GM19455 (cell line): ENCODE measurements at regions not wholly inside any gene's neighbourhood (a gene's known extent, or its start where the extent isn't known, plus 50 kb on each side); places are given as distances from the start of the nearest gene placed in this dataset.

ENCODE experiments used
- ATAC-seq: cut with Tn5 transposase; IDR thresholded peaks from one replicate; pipeline ENCODE4 v1.9.1; 2021; ENCODE audit not compliant: unreplicated experiment

DNA sequence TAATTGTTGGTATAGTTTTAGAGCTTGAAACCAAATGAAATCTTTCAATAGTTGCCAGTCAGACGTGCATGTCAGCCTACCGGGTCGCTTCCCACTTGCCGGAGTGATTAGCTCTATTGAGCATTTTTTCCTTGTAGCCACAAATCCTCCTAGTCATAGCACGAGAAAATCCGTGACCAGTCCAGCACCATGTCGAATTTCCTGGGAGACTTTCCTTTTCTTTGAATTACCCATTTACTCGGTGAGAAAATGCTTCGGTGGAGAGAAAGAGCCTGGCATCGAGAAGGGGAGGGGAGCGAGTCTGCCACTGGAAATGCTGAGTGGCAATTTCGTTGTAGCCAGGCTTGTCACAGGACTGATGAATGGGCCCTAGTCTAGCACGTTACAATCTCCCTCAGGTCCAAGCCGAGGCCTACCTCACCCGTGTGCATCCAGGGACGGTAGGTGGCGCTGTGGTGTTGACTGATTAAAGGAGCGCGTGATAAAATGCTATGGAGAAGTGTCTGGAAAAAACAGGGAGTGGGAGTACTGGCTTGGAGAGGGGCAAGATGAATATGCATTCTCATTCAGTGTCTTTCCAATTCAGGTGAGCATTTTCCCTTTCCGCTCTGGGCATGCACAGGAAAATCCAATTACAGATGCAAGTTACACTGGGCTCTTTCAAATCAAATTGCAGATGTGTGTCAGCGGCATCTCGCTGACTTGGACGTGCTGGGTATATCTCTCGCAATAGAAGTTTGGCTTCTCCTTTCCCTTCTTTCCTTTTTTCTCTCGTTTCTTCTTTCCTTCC is 238.8 kb downstream of the EDEM1 start:
- ATAC-seq: peak; percentile 47

DNA sequence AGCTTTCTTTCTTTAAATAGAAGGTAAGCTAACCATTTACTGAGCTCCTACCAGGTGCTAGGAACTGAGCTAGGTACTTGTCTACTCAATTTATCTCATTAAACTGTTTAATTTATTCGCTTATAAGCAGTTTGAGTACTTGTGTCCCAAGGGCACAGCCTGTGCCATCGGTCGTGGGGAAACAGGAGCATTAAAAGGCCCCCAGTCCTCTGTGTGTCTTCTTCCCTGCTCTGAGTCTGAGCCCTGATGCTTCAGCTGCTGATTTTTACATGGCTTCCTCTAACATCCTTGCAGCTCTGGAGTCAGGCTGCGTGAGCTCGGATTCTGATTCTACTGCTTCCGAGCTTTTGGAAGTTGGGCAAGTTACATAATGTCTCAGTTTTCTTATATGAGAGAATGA is 239.5 kb downstream of the EDEM1 start:
- no peak for ATAC-seq

DNA sequence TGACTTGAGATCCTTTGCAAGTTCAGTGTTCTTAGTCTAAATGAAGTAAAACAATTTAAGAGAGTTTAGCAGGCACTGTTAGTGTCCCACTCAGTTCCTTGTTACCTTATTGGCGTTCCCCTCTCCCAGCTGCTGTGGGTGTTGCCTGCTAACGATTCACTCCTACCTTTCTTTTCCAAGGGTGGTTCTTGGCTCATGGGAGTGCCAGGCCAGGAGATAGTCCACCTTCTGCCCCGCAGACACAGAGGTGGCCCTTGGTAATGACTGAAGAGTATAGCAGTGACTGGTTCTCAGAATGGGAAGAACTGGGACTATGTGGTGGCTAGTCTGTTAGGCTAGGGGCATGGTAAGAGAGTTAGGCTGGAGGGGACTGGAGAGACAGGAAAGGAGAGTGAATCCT is 240.4 kb downstream of the EDEM1 start:
- no peak for ATAC-seq

DNA sequence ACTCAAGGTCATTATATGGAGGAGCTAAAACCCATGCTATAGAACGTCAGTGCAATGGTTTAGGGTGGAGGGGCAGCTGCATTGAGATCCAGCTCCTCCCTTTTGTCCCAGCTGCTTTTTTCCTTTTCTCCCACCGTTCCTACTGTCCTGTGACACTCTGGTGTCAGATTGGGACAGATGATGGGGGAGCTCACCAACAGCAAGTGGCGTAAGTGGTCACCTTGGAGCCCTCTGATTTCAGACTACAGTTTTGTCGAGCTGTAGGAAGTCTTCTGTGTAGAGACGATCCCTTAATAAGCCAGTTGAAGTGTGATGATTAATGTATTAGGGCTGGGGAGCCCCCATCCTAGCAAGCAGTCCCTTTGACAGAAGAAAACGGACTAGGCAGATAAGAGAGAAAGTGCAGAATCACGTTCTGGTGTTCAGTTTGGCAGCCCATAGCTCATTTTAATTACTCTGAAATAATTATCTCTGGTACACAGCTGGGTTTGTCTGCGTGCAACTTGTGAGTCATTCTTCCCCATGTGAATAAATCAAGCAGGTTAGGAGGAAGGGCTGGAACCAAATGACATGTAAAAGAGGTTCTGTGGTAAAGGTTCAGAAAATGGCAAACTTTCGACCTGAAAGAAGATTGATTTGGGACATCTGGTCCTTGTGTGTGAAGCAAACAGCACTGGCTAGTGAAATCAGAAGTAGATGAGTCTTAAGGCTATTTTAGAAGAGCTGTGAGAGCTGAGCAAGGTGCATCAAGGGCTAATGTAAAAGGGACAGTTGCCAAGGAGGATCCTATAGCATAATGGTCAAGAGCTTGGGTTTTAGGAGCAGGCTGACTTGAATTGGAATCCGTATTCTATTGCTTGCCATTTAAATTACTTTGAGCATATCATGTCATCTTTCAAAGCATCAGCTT is 241.4 kb downstream of the EDEM1 start:
- peak; percentile 69 for ATAC-seq

DNA sequence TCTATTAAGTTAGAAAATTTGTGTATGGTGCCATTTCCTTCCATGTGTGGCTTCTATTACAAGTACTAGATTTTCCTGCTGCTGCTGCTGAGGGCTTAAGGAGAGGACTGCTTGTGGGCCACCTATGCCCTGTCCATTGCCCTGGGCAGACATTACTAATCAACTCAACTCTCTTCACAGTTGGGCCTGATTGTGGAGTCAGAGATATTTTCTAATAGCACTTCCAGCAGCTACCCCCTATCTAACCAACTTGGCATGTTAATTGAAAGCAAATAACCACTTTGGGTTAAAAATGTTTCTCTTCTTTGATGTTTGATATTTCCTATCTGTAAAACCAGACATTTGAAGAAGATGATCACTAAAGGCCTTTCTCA is 242.0 kb downstream of the EDEM1 start:
- no peak for ATAC-seq

DNA sequence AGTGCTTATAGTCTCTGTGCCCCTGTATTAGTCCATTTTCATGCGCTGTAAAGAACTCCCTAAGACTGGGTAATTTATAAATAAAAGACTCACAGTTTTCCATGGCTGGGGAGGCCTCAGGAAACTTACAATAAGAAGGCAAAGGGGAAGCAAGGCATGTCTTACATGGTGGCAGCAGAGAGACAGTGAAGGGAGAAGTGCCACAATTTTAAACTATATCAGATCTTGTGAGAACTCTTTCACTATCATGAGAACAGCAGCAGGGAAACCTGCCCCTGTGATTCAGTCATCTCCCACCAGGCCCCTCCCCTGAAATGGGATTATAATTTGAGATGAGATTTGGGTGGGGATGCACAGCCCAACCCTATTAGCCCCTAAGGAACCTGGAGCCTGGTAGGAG is 243.2 kb downstream of the EDEM1 start:
- no peak for ATAC-seq

DNA sequence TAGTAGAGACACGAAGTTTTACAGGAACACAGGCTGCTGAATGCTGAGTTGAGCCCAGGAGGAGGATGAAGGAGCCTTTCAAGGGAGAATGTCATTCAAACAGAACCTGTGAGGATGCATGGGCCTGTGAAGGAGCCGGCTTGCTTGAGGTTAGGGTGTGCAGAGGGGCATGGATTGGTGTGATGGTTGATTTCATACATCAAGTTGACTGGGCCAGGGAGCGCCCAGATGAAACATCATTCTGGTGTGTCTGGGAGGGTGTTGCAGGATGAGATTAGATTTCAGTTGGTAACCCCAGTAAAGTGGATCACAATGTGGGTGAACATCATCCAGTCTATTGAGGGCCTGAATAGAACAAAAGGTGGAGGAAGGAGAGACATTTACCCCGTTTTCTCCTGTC is 243.6 kb downstream of the EDEM1 start:
- ATAC-seq: no peak

DNA sequence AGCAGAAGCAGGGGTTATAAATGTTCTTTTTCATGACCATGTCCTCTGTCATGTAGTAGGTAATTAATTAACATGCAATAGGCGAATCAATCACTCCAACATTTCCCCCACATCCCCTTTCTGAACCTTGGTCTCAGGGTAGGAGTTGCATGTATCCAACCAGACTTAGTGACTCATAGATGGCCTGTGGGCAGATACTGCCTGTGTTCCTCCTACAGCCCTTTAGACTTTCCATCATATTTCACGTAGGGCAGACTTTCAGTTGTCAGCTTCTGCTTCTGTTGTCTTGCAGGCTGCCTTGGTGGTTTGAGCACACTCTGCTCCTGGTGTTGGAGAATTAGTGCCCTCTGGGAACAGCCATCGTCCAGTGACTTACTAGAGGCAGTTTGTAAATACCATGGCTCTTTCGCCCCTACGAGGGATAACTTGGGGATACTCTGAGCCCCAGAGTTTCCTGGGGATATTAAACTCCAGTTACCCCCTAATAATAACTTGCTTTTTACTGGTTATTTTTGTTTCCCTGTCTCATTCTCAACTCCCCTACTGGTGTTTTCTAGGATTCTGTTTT is 244.4 kb downstream of the EDEM1 start:
- ATAC-seq: no peak

DNA sequence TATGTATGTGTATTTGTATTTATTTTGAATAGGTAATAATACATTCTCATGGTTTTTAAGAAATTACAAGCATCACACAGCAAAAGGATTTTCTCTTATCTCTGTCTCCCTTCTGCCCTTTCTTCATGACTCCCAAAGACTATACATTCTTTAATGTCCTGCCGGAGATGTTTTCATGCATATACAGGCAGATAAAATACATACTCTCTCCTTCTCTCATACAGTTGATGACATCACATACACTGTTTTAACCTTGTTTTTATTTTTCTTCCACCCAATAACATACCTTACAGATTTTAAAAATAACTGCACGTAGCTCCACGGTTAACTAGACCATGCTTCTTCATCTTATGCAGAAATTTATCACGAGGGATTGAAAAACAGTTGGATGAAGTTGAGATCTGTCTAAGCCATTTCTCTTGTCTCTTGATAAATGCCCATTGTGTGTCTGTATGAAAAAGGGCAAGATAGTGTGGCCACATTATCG is 249.8 kb downstream of the EDEM1 start:
- ATAC-seq: no peak

DNA sequence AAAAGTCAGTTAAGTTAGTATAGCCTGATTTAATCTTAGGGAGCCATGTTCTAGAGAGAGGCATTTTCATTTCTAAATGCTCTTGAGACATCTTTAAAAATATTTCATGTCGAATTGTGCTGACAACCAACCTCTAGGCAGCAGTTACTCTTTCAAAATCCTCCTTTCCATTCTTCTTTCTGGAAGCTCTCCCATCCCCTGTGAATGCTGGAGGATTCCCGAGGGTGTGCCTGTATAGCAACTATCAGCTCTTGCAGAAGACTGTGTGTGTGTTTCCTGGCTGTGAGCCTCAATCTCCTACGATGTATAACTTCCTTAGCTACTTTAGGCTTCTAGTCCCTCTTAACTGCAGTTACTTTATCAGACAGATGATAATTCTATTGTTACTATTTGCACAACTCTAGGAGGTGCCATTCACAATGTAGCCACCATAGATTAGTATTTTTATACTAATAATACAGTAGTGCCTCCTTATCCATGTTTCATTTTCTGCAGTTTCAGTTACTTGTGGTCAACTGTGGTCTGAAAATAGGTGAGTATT is 250.3 kb downstream of the EDEM1 start:
- no peak for ATAC-seq

DNA sequence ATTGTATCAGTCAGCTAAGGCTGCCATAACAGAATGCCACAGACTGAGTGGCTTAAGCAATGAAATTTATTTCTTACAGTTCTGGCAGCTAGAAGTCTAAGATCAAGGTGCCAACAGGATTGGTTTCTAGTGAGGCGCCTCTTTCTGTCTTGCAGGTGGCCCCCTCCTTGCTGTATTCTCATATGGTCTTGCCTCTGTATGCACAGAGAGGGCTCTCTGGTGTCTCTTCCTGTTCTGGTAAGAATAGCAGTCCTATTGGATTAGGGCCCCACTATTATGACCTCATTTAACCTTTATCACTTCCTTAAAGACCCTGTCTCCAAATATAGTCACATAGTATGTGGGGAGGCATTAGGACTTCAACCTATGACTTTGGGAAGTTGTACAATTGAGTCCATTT is 253.9 kb downstream of the EDEM1 start:
- no peak for ATAC-seq

DNA sequence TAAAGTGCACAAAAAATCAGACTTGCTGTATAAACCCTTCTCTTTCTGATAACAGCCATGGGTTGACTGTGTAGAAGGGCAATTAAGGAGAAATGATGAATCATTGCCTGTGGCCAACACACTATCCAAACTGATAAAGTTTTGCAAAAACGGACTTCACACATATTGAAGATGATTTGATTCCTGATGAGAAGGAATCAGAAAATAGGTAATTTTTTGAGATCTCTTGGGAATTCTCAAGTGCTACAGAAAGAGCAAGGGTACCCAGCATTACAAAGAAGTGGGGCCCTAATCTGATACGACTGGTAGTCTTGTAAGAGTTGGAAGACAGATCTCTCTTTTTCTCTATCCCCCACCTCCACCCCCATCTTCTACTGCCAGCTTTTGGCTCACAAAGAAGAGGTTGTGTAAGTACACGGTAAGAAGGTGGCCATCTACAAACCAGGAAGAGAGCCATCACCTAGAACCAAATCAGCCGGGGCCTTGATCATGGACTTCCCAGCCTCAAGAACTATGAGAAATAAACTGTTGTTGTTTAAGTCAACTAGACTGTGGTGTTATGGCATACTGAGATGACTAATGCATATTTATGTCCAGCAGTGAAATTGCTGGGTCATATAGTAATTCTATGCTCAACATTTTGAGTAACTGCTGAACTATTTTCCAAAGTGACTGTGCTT is 254.7 kb downstream of the EDEM1 start:
- ATAC-seq: no peak

DNA sequence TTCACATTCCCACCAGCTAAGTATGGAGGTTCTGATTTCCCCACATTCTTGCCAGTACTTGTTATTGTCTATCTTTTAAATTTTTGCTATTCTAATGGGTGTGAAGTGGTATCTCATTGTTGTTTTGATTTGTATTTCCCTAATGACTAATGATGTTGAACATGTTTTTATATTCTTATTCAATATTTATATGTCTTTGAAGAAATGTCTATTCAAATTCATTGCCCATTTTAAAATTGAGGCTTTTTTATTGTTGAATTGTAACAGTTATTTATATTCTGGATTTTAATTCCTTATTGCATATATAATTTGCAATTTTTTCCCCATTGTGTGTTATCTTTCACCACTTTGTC is 255.3 kb downstream of the EDEM1 start:
- no peak for ATAC-seq

DNA sequence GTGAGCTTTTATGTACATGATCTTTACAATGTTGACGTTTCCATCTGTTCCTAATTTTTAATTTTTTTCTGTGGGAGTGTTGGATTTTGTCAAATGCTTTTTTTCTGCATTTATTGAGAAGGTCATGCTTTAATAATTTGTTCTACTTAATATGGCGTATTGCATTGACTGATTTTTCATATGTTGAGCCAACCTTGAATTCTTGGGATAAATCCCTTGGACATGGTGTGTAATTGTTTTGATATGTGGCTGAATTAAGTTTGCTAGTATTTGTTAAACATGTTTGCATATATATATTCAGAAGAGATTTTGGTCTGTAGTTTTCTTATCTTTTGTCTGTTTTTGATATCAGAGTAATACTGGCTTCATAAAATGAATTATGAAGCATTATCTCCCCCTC is 256.7 kb downstream of the EDEM1 start:
- no peak for ATAC-seq

DNA sequence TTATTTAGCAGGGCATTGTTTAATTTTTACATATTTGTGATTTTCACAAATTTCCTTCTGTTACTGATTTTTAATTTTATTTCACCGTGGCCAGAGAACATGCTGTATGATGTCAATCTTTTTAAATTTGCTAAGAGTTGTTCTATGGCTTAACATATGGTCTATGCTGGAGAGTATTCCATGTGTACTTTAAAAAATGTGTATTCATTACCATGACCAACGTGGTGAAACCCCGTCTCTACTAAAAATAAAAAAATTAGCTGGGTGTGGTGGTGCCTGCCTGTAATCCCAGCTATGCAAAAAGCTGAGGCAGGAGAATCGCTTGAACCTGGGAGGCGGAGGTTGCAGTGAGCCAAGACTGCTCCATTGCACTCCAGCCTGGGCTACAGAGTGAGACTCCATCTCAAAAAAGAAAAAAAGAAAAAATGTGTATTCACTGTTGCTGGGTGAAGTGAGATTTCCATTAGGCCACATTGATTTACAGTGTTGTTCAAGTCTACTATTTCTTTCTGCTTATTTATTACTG is 258.2 kb downstream of the EDEM1 start:
- no peak for ATAC-seq

DNA sequence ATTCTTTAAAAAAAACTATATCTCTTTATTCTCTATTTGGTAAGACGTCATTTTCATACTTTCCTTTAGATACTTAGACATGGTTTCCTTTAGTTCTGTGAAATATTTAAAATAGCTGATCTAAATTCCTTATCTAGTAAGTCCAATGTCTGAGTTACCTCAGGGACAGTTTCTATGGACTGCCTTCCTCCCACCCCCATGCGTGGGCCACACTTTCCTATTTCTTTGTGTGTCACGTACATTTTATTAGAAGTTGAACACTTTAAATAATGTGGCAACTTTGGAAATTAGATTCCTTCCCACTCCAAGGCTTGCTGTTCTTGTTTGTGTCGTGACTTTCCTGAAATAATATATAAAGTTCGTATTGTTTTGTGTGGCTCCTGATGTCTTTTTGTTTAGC is 260.7 kb downstream of the EDEM1 start:
- no peak for ATAC-seq

DNA sequence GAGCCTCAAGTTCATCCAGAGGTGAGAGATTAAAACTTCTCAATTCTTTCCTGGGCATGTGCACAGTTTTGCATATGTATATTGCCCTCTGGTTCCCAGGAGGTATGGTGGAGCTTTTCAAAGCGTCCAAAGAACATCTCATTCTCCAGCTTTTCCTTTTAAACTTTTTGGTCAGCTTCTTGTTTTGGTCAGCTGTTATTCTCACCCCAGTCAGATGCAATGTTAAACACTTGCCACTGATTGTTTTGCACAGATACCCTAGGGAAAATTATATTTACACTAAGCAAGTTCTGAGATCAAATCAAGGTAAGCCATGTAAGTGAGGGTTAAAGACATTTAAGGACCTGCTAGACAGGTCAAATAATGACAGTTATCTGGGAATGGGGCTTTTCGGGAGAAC is 261.3 kb downstream of the EDEM1 start:
- ATAC-seq: no peak

DNA sequence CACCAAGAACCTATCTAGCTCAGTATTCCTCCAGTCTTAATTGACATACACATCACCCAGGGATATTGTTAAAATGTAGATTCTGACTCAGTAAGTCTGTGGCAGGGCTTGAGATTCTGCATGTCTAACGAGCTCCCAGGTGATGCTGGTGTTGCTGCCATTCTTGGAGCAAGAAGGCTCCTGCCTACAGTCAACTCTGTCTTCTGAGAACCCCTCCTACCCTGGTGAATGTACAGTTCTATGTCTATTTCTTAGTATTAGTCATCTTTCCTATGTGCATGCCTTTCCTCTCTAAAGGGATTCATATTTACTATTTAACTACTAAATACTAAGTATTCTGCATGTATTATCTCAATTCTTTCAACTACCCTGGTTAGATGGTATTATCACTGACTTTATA is 268.7 kb downstream of the EDEM1 start:
- ATAC-seq: no peak

DNA sequence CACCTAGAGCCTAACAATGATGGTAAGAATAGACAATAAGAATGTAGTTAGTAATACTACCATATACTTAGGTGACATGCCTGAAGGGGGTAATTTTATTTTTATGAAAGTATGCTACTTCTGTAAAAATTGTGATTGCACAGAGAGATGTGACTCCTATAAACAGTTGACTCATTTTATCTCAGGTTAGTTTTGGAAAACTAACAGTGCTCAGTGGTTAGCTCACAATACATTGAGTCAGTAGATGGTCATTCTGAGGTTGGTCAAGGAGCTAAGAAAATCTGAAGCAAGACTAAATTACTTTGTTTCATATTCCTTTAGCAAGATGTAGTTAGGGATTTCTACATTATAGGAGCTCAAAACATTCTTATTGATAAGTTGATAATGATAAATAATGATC is 271.0 kb downstream of the EDEM1 start:
- ATAC-seq: no peak

DNA sequence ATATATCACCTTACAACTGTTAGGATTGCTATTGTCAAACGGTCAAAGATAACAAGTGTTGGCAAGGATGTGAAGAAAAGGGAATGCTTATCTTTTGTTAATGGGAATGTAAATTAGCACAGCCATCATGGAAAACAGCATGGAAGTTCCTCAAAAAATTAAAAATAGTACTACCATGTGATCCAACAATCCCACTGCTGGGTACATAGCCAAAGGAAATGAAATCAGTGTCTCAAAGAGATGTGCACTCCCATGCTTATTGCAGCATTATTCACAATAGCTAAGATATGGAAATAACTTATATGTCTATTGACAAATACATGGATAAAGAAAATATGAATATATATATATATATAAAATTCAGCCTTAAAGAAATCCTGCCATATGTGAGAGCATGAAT is 274.6 kb downstream of the EDEM1 start:
- no peak for ATAC-seq

DNA sequence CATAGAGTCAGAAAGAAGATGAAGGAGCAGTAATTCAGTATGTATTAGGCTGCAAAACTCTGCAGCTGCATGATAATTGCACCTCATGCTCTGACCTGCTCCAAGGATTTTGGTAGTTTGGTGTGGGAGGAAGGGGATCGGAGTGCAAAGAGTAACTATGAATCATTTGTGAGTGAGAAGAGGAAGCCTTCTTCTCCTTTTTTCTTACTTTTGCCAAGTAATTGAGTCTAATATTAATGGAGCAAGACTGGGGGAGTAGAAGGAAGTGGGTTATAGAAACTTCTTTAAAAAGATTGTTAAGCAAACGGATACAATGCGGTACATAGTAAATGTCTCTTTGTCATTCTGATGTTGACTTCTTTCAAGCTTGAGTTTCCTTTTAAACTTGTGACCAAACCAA is 276.5 kb downstream of the EDEM1 start:
- no peak for ATAC-seq
